ENCODE measurements at regions not wholly inside any gene's neighbourhood (a gene's known extent, or its start where the extent isn't known, plus 50 kb on each side); places are given as distances from the start of the nearest gene placed in this dataset.
"Not testable (repeated sequence)": the region's sequence is repeated elsewhere in the genome, so short reads cannot be mapped to it uniquely, and the experiment has no call there.

GRCh38 chr6:78222226-78222625, 569.4 kb downstream of the MEI4 start:
- no peak overlapping the region for H3K27ac ChIP-seq (ENCODE audit: low read depth, low read length)
- WGBS = 93% methylated on average over 2 of the region's 3 CpGs
- H3K4me3 ChIP-seq (ENCODE audit: low read length) = no peak overlapping the region
- H3K36me3 ChIP-seq (ENCODE audit: insufficient read depth, low read length) = no peaks in the 10 kb centered on the region
- H3K9me3 ChIP-seq (ENCODE audit: insufficient read depth, low read depth, low read length) = no peaks in the 10 kb centered on the region
- no peaks in the 10 kb centered on the region for H3K4me1 ChIP-seq (ENCODE audit: insufficient read depth, low read length)
- H3K27me3 ChIP-seq (ENCODE audit: insufficient read depth, low read length) = no peaks in the 10 kb centered on the region
- H3K9ac ChIP-seq (ENCODE audit: low read depth, low read length) = no peak overlapping the region

GRCh38 chr6:78231002-78231401, 578.2 kb downstream of the MEI4 start:
- Histone ChIP-seq H3K27ac (ENCODE audit: low read depth, low read length) (no peak overlapping the region), H3K4me3 (ENCODE audit: low read length) (no peak overlapping the region), H3K9ac (ENCODE audit: low read depth, low read length) (no peak overlapping the region), H3K4me1 (ENCODE audit: insufficient read depth, low read length) (no peaks in the 10 kb centered on the region), H3K27me3 (ENCODE audit: insufficient read depth, low read length) (no peaks in the 10 kb centered on the region), H3K36me3 (ENCODE audit: insufficient read depth, low read length) (no peaks in the 10 kb centered on the region), H3K9me3 (ENCODE audit: insufficient read depth, low read depth, low read length) (no peaks in the 10 kb centered on the region)
- WGBS = 98% methylated on average over 3 of the region's 3 CpGs

- Histone ChIP-seq H3K27me3 (ENCODE audit: insufficient read depth, low read length) (no peaks in the 10 kb centered on the region), H3K4me3 (ENCODE audit: low read length) (no peak overlapping the region), H3K27ac (ENCODE audit: low read depth, low read length) (no peak overlapping the region), H3K9ac (ENCODE audit: low read depth, low read length) (no peak overlapping the region), H3K9me3 (ENCODE audit: insufficient read depth, low read depth, low read length) (no peaks in the 10 kb centered on the region), H3K4me1 (ENCODE audit: insufficient read depth, low read length) (no peaks in the 10 kb centered on the region), H3K36me3 (ENCODE audit: insufficient read depth, low read length) (no peaks in the 10 kb centered on the region)
- WGBS = 93% methylated on average over 2 of the region's 2 CpGs
Measured at GRCh38 chr6:78243519-78243918, 590.7 kb downstream of the MEI4 start.

GRCh38 chr6:78251931-78252330, 599.1 kb downstream of the MEI4 start:
- no peaks in the 10 kb centered on the region for H3K4me1 ChIP-seq (ENCODE audit: insufficient read depth, low read length)
- H3K9ac ChIP-seq (ENCODE audit: low read depth, low read length) = no peak overlapping the region
- H3K9me3 ChIP-seq (ENCODE audit: insufficient read depth, low read depth, low read length) = no peaks in the 10 kb centered on the region
- H3K27ac ChIP-seq (ENCODE audit: low read depth, low read length) = no peak overlapping the region
- no peak overlapping the region for H3K4me3 ChIP-seq (ENCODE audit: low read length)
- no peaks in the 10 kb centered on the region for H3K27me3 ChIP-seq (ENCODE audit: insufficient read depth, low read length)
- no peaks in the 10 kb centered on the region for H3K36me3 ChIP-seq (ENCODE audit: insufficient read depth, low read length)
- WGBS = 97% methylated on average over 4 of the region's 4 CpGs

- no peak overlapping the region for H3K4me3 ChIP-seq (ENCODE audit: low read length)
- 95% methylated on average over 2 of the region's 2 CpGs for WGBS
Measured at GRCh38 chr6:78253618-78254017, 600.8 kb downstream of the MEI4 start.

GRCh38 chr6:78259935-78260334, 607.1 kb downstream of the MEI4 start:
- 93% methylated on average over 1 of the region's 1 CpG for WGBS
- no peaks in the 10 kb centered on the region for H3K9me3 ChIP-seq (ENCODE audit: insufficient read depth, low read depth, low read length)
- H3K27me3 ChIP-seq (ENCODE audit: insufficient read depth, low read length) = no peaks in the 10 kb centered on the region
- no peak overlapping the region for H3K27ac ChIP-seq (ENCODE audit: low read depth, low read length)
- H3K4me3 ChIP-seq (ENCODE audit: low read length) = no peak overlapping the region
- H3K9ac ChIP-seq (ENCODE audit: low read depth, low read length) = no peak overlapping the region
- no peaks in the 10 kb centered on the region for H3K36me3 ChIP-seq (ENCODE audit: insufficient read depth, low read length)
- H3K4me1 ChIP-seq (ENCODE audit: insufficient read depth, low read length) = no peaks in the 10 kb centered on the region

More at GRCh38 chr6:78253618-78254017, 600.8 kb downstream of the MEI4 start:
- no peaks in the 10 kb centered on the region for H3K27me3 ChIP-seq (ENCODE audit: insufficient read depth, low read length)
- H3K36me3 ChIP-seq (ENCODE audit: insufficient read depth, low read length) = no peaks in the 10 kb centered on the region
- no peak overlapping the region for H3K9ac ChIP-seq (ENCODE audit: low read depth, low read length)
- no peak overlapping the region for H3K27ac ChIP-seq (ENCODE audit: low read depth, low read length)
- no peaks in the 10 kb centered on the region for H3K9me3 ChIP-seq (ENCODE audit: insufficient read depth, low read depth, low read length)
- no peaks in the 10 kb centered on the region for H3K4me1 ChIP-seq (ENCODE audit: insufficient read depth, low read length)

- not testable (repeated sequence) for H3K27ac ChIP-seq (ENCODE audit: low read depth, low read length); H3K4me3 ChIP-seq (ENCODE audit: low read length); H3K27me3 ChIP-seq (ENCODE audit: insufficient read depth, low read length); H3K9me3 ChIP-seq (ENCODE audit: insufficient read depth, low read depth, low read length); H3K4me1 ChIP-seq (ENCODE audit: insufficient read depth, low read length); H3K9ac ChIP-seq (ENCODE audit: low read depth, low read length); H3K36me3 ChIP-seq (ENCODE audit: insufficient read depth, low read length)
- 84% methylated on average over 3 of the region's 3 CpGs for WGBS
Measured at GRCh38 chr6:78260427-78260826, 606.9 kb upstream of the IRAK1BP1 start.

- 98% methylated on average over 2 of the region's 2 CpGs for WGBS
- no peak overlapping the region for H3K9ac ChIP-seq (ENCODE audit: low read depth, low read length)
Measured at GRCh38 chr6:78268591-78269452, 598.5 kb upstream of the IRAK1BP1 start.

GRCh38 chr6:78300885-78301284, 566.5 kb upstream of the IRAK1BP1 start:
- no peaks in the 10 kb centered on the region for H3K27me3 ChIP-seq (ENCODE audit: insufficient read depth, low read length)
- no peaks in the 10 kb centered on the region for H3K4me1 ChIP-seq (ENCODE audit: insufficient read depth, low read length)
- H3K9me3 ChIP-seq (ENCODE audit: insufficient read depth, low read depth, low read length) = no peaks in the 10 kb centered on the region
- WGBS = no CpG with 5 or more reads among the region's 2 CpGs
- no peak overlapping the region for H3K27ac ChIP-seq (ENCODE audit: low read depth, low read length)
- H3K9ac ChIP-seq (ENCODE audit: low read depth, low read length) = no peak overlapping the region
- no peak overlapping the region for H3K4me3 ChIP-seq (ENCODE audit: low read length)
- no peaks in the 10 kb centered on the region for H3K36me3 ChIP-seq (ENCODE audit: insufficient read depth, low read length)

More at GRCh38 chr6:78268591-78269452, 598.5 kb upstream of the IRAK1BP1 start:
- Histone ChIP-seq H3K4me1 (ENCODE audit: insufficient read depth, low read length) (no peaks in the 10 kb centered on the region), H3K27me3 (ENCODE audit: insufficient read depth, low read length) (no peaks in the 10 kb centered on the region), H3K36me3 (ENCODE audit: insufficient read depth, low read length) (no peaks in the 10 kb centered on the region), H3K27ac (ENCODE audit: low read depth, low read length) (no peak overlapping the region), H3K9me3 (ENCODE audit: insufficient read depth, low read depth, low read length) (no peaks in the 10 kb centered on the region), H3K4me3 (ENCODE audit: low read length) (no peak overlapping the region)

GRCh38 chr6:78302411-78302810, 564.9 kb upstream of the IRAK1BP1 start:
- H3K4me1 ChIP-seq (ENCODE audit: insufficient read depth, low read length) = no peaks in the 10 kb centered on the region
- no peak overlapping the region for H3K4me3 ChIP-seq (ENCODE audit: low read length)
- no peak overlapping the region for H3K9ac ChIP-seq (ENCODE audit: low read depth, low read length)
- WGBS = 100% methylated on average over 1 of the region's 1 CpG
- no peak overlapping the region for H3K27ac ChIP-seq (ENCODE audit: low read depth, low read length)
- no peaks in the 10 kb centered on the region for H3K27me3 ChIP-seq (ENCODE audit: insufficient read depth, low read length)
- no peaks in the 10 kb centered on the region for H3K9me3 ChIP-seq (ENCODE audit: insufficient read depth, low read depth, low read length)
- H3K36me3 ChIP-seq (ENCODE audit: insufficient read depth, low read length) = no peaks in the 10 kb centered on the region

- H3K27me3 ChIP-seq (ENCODE audit: insufficient read depth, low read length) = no peaks in the 10 kb centered on the region
- H3K36me3 ChIP-seq (ENCODE audit: insufficient read depth, low read length) = no peaks in the 10 kb centered on the region
- no peak overlapping the region for H3K4me3 ChIP-seq (ENCODE audit: low read length)
- no peak overlapping the region for H3K9ac ChIP-seq (ENCODE audit: low read depth, low read length)
- H3K27ac ChIP-seq (ENCODE audit: low read depth, low read length) = no peak overlapping the region
- no peaks in the 10 kb centered on the region for H3K9me3 ChIP-seq (ENCODE audit: insufficient read depth, low read depth, low read length)
- H3K4me1 ChIP-seq (ENCODE audit: insufficient read depth, low read length) = no peaks in the 10 kb centered on the region
Measured at GRCh38 chr6:78308025-78308424, 559.3 kb upstream of the IRAK1BP1 start.

All from HUES64 (cell line).